Spleen (tissue), 11 donors: ENCODE measurements at regions not wholly inside any gene's neighbourhood (a gene's known extent, or its start where the extent isn't known, plus 50 kb on each side); places are given as distances from the start of the nearest gene placed in this dataset.

Experiments used
- DNase-seq: peaks from one replicate; pipeline ENCODE4 v3.0.0-alpha.2; 2020
- H3K27ac ChIP-seq, 8 donors: fragments of 200-600 bp; sonication (generic) in 7 of 8; 1 replicate in 4 of 8; 2 replicates in 4 of 8; pipeline versions ENCODE4 v1.5.0 to v1.8.0; 2016 to 2021; ENCODE audit warnings: inconsistent platforms in 4 of 8, mild to moderate bottlenecking in 4 of 8, moderate library complexity in 1 of 8
- H3K27me3 ChIP-seq, 7 donors: fragments of 200-600 bp; sonication (generic) in 6 of 7; replicated peaks in 1 of 7; 1 replicate in 4 of 7; 2 replicates in 3 of 7; pipeline versions ENCODE4 v1.5.0 to v1.8.0; 2016 to 2021; ENCODE audit warnings: inconsistent platforms in 3 of 7, mild to moderate bottlenecking in 1 of 7
- H3K36me3 ChIP-seq, 6 donors: fragments of 200-600 bp; sonication (generic) in 5 of 6; 1 replicate in 4 of 6; 2 replicates in 2 of 6; pipeline versions ENCODE4 v1.5.0 to v1.8.0; 2016 to 2021; ENCODE audit warnings: inconsistent platforms in 2 of 6
- H3K4me1 ChIP-seq, 6 donors: fragments of 200-600 bp; sonication (generic) in 5 of 6; 1 replicate in 3 of 6; 2 replicates in 3 of 6; pipeline versions ENCODE4 v1.5.0 to v1.8.0; 2016 to 2021; ENCODE audit warnings: inconsistent platforms in 3 of 6
- H3K4me3 ChIP-seq, 8 donors: fragments of 200-600 bp; sonication (generic) in 7 of 8; 1 replicate in 4 of 8; 2 replicates in 4 of 8; pipeline versions ENCODE4 v1.5.0 to v1.8.0; 2016 to 2021; ENCODE audit warnings: inconsistent platforms in 4 of 8, mild to moderate bottlenecking in 4 of 8, moderate library complexity in 2 of 8
- H3K9me3 ChIP-seq, 8 donors: fragments of 200-600 bp; sonication (generic) in 7 of 8; 1 replicate in 4 of 8; 2 replicates in 4 of 8; pipeline versions ENCODE4 v1.5.0 to v1.8.0; 2016 to 2021; ENCODE audit warnings: inconsistent platforms in 4 of 8
- POLR2A ChIP-seq, 3 donors: fragments of 450-650 bp; IDR thresholded peaks; one replicate each; pipeline ENCODE4 v1.5.1; 2017; ENCODE audit warnings: antibody characterized with exemption in 3 of 3, mild to moderate bottlenecking in 1 of 3
- POLR2AphosphoS5 ChIP-seq, 3 donors: sonication (generic); formaldehyde crosslinking; IDR thresholded peaks; one replicate each; pipeline ENCODE4 v1.5.1; 2017; ENCODE audit warnings: antibody characterized with exemption in 3 of 3
- WGBS, 5 donors: extraction: QIAGEN DNeasy Blood & Tissue Kit in 3 of 5; methylation state at CpG; one replicate each; pipeline versions ENCODE4 v1.1.5 to v1.1.7; 2013 to 2018; 5-methylcytosine and 5-hydroxymethylcytosine counted together
- intact Hi-C: fragments of 100-400 bp; cut with DNase I; formaldehyde crosslinking; loops from one replicate; pipeline ENCODE4 v1.15.0; 2023; ENCODE audit warnings: low total_unique reads
- TF ChIP-seq, protein P1 (sequence below), 11 experiments: fragments of 200-600 bp in 7 of 11; fragments of 450-650 bp in 4 of 11; sonication (generic) in 4 of 11; IDR thresholded peaks in 8 of 11; conservative IDR thresholded peaks in 3 of 11; 1 replicate in 7 of 11; 2 replicates in 4 of 11; pipeline versions ENCODE4 v1.4.0 to v1.8.0; 2016 to 2021; ENCODE audit warnings: antibody characterized with exemption in 11 of 11, inconsistent platforms in 4 of 11, mild to moderate bottlenecking in 1 of 11
- donor health status: healthy with polysubstance abuse.
- donor health status: DM: no; HTN: no; CAD: no; lungs with moderate emphysema.
- donor health status: DM: no; HTN: no; CAD: no.
- donor health status: Bipolar disorder and iron deficiency.
- donor health status: healthy.
- donor health status: DM: no; HTN: no; CAD: no.
- donor health status: DM: yes; HTN: yes; CAD: no.

DNA sequence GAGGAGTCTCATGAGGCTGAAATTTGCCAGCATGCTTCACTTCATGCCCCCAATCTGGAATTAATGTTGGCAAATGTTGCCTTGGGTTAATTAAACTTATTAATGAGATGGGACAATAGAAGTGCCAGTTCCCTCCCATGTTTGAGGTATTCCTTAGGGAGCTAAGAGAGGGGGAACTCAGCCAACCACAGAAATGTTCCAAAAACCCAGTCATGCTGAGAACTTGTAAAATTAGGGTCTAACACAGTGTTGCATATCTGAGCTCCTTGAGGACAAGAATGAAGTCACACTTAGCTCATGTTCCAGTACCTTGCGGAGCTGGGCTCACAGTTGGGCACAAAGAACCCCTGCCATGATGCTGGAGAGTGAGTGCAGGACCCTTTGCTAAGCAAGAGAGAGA, 89.4 kb downstream of the OAT start:
- no peak for DNase-seq
- 88 to 100% (median 92%) methylated on average over 1 of the region's 1 CpG for WGBS, 5 donors

DNA sequence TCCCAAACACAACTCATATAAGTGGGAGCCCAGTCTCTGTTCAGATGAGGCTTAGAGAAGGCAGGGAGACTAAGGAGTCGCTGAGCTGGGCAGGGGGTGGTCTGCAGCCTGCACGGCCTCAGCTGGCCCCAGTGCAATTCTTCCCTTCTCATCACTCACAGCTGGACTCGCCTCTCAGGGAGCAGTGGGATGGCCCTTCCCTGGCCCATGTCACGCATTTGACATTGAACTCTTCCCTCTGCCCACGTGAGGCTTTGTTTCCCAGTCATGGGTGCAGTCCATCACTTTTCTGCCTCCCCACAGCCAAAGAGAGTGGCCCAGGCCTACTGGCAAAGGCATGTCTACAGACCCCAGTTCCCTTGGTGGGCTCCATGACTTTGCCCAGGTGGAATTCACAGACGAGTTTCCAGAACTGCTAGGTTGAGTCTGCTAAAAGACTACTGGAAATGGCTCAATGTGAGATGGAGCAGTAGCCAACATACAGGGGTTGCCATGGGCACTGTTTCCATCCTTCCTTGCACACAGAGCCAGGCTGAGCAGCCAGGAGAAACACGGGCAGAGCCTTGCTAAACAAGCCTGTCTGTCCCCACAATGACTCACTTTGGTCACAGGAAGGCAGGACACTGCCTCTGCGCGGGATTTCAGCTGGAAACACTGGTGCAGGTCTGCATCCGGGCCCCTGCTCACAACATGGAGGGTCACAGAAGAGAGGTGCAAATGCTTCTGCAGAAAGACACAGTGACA, 90.1 kb downstream of the OAT start:
- H3K36me3 ChIP-seq: no peaks in the 10 kb centered on the region
- H3K27me3 ChIP-seq: peaks cover 0 to 8% (median 0%) of the 10 kb centered on the region in 7 donors
- DNase-seq: peak; percentile 43
- H3K9me3 ChIP-seq: peaks cover 0 to 20% (median 10%) of the 10 kb centered on the region in 8 donors
- intact Hi-C loops: no loop called here
- 72 to 81% (median 74%) methylated on average over 9 to 10 of the region's 10 CpGs for WGBS, 5 donors
- no peak overlapping the region for H3K4me3 ChIP-seq
- H3K27ac ChIP-seq: no peak overlapping the region
- TF ChIP-seq POLR2A (IDR thresholded peaks at IDR 0.05) (no peak), POLR2AphosphoS5 (IDR thresholded peaks at IDR 0.05) (no peak)
- TF ChIP-seq, protein P1, sequence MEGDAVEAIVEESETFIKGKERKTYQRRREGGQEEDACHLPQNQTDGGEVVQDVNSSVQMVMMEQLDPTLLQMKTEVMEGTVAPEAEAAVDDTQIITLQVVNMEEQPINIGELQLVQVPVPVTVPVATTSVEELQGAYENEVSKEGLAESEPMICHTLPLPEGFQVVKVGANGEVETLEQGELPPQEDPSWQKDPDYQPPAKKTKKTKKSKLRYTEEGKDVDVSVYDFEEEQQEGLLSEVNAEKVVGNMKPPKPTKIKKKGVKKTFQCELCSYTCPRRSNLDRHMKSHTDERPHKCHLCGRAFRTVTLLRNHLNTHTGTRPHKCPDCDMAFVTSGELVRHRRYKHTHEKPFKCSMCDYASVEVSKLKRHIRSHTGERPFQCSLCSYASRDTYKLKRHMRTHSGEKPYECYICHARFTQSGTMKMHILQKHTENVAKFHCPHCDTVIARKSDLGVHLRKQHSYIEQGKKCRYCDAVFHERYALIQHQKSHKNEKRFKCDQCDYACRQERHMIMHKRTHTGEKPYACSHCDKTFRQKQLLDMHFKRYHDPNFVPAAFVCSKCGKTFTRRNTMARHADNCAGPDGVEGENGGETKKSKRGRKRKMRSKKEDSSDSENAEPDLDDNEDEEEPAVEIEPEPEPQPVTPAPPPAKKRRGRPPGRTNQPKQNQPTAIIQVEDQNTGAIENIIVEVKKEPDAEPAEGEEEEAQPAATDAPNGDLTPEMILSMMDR (IDR thresholded peaks at IDR 0.05 in 8 of 11, conservative IDR thresholded peaks at IDR 0.05 in 3 of 11): no peak
- no peaks in the 10 kb centered on the region for H3K4me1 ChIP-seq

More for the DNA sequence above, 89.4 kb downstream of the OAT start:
- H3K36me3 ChIP-seq: no peaks in the 10 kb centered on the region
- no peak overlapping the region for H3K4me3 ChIP-seq
- H3K4me1 ChIP-seq: no peaks in the 10 kb centered on the region
- intact Hi-C loops: no loop called here
- TF ChIP-seq, protein P1 (IDR thresholded peaks at IDR 0.05 in 8 of 11, conservative IDR thresholded peaks at IDR 0.05 in 3 of 11): no peak
- no peak overlapping the region for H3K27ac ChIP-seq
- H3K9me3 ChIP-seq: peaks cover 0 to 20% (median 10%) of the 10 kb centered on the region in 8 donors
- peaks cover 0 to 8% (median 0%) of the 10 kb centered on the region in 7 donors for H3K27me3 ChIP-seq

DNA sequence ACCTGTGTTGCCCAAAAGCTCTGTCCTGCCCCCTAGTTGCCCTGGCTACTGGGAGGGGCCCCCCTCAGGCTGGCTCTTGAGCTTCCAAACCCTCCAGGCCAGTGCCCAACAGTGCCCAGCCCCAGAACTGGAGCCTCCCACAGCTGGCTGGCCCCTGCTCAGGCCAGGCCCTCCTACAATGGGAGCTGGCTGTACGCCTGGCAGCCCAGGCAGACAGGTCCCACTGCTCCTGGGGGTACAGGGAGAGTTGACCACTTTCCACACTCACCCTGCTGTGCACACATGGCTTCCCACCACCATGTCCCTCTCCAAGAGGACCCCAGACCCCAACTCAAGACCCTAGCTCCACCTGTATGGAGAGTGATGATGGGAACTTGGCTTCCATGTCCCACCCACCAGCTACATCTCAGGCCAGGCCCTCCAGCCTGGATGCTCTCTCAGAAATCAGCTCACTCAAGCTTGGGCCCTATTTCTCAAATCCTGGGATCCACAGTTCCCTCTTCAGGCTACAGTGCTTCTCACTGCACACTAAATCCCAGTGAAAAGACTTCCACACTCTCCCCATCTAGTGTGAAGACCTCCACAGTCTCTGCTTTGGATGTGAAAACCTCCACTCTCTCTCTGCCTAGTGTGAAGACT, 92.6 kb downstream of the OAT start:
- intact Hi-C loops: no loop called here
- H3K9me3 ChIP-seq: peaks cover 0 to 4% (median 0%) of the 10 kb centered on the region in 8 donors
- TF ChIP-seq, protein P1 (IDR thresholded peaks at IDR 0.05 in 8 of 11, conservative IDR thresholded peaks at IDR 0.05 in 3 of 11): no peak
- no peak for TF ChIP-seq POLR2A (IDR thresholded peaks at IDR 0.05)
- TF ChIP-seq POLR2AphosphoS5 (IDR thresholded peaks at IDR 0.05): no peak
- no peaks in the 10 kb centered on the region for H3K4me1 ChIP-seq
- H3K4me3 ChIP-seq: no peak overlapping the region
- peak; percentile 71 for DNase-seq
- H3K36me3 ChIP-seq: no peaks in the 10 kb centered on the region
- WGBS, 5 donors: 0% methylated on average over 1 of the region's 1 CpG
- no peak overlapping the region for H3K27ac ChIP-seq
- peaks cover 0 to 8% (median 0%) of the 10 kb centered on the region in 7 donors for H3K27me3 ChIP-seq

DNA sequence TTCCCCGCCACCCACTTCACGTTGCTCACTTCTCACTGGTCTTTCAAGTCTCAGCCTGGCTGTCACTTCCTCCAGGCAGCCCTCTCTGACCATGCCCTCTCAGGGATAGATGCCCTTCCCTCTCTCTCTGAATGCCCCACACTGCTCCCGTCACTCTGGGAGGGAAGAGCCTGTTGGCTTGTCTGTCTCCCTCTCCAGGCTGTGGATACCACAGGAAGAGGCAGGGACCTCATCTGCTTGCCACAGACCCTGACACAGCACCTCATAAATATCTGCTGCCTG, 93.1 kb downstream of the OAT start:
- Histone ChIP-seq H3K27me3 (peaks cover 0 to 8% (median 0%) of the 10 kb centered on the region in 7 donors), H3K9me3 (no peaks in the 10 kb centered on the region), H3K4me3 (no peak overlapping the region), H3K36me3 (no peaks in the 10 kb centered on the region), H3K4me1 (no peaks in the 10 kb centered on the region), H3K27ac (no peak overlapping the region)
- no peak for TF ChIP-seq POLR2A (IDR thresholded peaks at IDR 0.05)
- no peak for TF ChIP-seq POLR2AphosphoS5 (IDR thresholded peaks at IDR 0.05)
- TF ChIP-seq, protein P1 (IDR thresholded peaks at IDR 0.05 in 8 of 11, conservative IDR thresholded peaks at IDR 0.05 in 3 of 11): no peak
- WGBS, 5 donors: 44 to 64% (median 55%) methylated on average over 3 of the region's 3 CpGs
- DNase-seq: no peak
- intact Hi-C loops: no loop called here
